HG03139 (cell line): ENCODE measurements at regions not wholly inside any gene's neighbourhood (a gene's known extent, or its start where the extent isn't known, plus 50 kb on each side); places are given as distances from the start of the nearest gene placed in this dataset.

Experiments
- ATAC-seq: cut with Tn5 transposase; IDR thresholded peaks from one replicate; pipeline ENCODE4 v1.9.1; 2021; ENCODE audit not compliant: unreplicated experiment

DNA sequence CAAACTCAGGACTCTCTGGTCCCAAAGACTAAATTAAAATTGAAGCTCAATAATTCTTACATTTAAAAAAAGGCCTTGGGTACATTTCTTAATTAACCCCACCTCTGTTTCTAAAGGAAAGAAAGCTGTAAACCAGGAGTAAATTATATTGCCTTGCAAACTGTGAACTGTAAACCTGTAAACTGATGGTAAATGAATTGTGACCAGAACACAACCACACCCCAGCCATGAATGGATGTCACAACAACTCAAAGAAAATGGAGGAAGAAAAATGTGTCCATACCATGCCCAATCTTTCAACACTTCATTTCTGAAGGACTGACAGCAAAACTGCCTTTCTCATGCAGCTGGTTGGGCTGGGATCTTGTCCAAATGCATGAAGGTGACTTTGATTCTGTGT, 171.3 kb upstream of the C1orf87 start:
- no peak for ATAC-seq

- ATAC-seq: no peak
Observed at GRCh38 chr1:60235275-60235674, 161.7 kb upstream of the C1orf87 start.

DNA sequence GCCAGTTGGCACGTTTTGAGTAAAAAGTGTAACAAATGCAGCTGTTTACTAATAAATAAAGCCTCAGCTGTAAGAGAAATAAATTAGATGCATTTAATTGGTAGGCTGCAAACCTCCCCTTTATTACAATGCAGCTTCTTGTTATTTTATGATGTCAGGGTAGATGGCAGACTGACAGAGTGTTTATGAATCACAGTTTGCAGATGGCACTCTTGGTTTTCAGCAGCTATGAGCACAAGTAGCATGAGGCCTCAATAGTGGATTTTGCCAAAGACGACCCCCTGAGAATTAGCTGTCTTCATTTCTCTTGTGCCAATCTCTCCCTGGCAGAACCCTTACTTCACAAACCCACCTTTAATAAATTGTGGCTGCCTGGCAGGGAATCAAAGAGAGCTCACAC, 161.2 kb upstream of the C1orf87 start:
- ATAC-seq: no peak

- no peak for ATAC-seq
Observed at GRCh38 chr1:60229821-60230220, 156.3 kb upstream of the C1orf87 start.

GRCh38 chr1:60228041-60228491, 154.5 kb upstream of the C1orf87 start:
- ATAC-seq: no peak

- no peak for ATAC-seq
Observed at GRCh38 chr1:60227601-60228000, 154.0 kb upstream of the C1orf87 start.

DNA sequence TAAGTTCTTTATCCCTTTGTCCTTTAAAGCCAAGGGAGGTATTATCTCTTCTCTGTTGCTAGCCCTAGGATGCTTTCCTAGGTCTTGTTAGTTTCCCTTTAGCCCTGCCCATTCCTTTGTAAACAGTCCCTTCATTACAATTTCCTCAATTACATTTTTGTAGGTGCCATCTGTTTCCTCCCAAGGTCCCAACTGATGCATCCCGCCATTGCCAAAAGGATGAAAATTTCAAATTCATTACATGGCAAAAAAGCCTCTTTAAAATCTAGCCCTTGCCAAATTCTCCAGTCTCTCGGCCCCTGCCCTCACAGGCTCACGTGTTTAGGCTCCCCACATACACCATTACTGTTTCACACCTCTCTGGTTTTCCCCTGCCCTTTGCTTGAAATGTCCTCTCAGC, 151.9 kb upstream of the C1orf87 start:
- no peak for ATAC-seq

- no peak for ATAC-seq
Observed at GRCh38 chr1:60224523-60224922, 151.0 kb upstream of the C1orf87 start.

GRCh38 chr1:60223158-60223557, 149.6 kb upstream of the C1orf87 start:
- ATAC-seq: no peak

GRCh38 chr1:60222360-60223115, 149.0 kb upstream of the C1orf87 start:
- ATAC-seq: no peak

DNA sequence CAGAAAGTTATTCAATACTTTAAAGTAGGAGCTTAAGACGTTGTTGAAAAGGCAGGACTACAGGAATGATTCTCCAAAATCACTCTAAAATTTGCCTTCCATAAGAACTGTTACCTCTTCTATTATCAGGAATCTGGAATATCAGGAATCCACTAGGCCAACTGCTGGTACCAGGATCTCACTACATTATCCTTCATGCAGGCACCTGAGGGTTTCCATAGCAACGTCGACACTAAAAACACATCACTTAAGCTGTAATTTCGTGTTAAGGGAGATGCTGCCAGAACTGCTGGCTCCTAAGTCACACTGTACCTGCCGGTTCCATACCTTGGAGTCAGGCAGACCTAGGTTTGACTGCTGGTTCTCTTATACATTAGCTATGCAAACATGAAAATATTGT, 139.7 kb upstream of the C1orf87 start:
- ATAC-seq: no peak

- no peak for ATAC-seq
Observed at GRCh38 chr1:60196026-60196425, 122.5 kb upstream of the C1orf87 start.

GRCh38 chr1:60185684-60186083, 112.1 kb upstream of the C1orf87 start:
- ATAC-seq: no peak

- no peak for ATAC-seq
Observed at GRCh38 chr1:60184521-60184920, 111.0 kb upstream of the C1orf87 start.

GRCh38 chr1:60173729-60174505, 100.3 kb upstream of the C1orf87 start:
- no peak for ATAC-seq

- ATAC-seq: no peak
Observed at GRCh38 chr1:60173006-60173405, 99.4 kb upstream of the C1orf87 start.

GRCh38 chr1:60171801-60172200, 98.2 kb upstream of the C1orf87 start:
- no peak for ATAC-seq

GRCh38 chr1:60170709-60171108, 97.1 kb upstream of the C1orf87 start:
- no peak for ATAC-seq

- no peak for ATAC-seq
Observed at GRCh38 chr1:60169206-60169605, 95.6 kb upstream of the C1orf87 start.

GRCh38 chr1:60162936-60163335, 89.4 kb upstream of the C1orf87 start:
- no peak for ATAC-seq

DNA sequence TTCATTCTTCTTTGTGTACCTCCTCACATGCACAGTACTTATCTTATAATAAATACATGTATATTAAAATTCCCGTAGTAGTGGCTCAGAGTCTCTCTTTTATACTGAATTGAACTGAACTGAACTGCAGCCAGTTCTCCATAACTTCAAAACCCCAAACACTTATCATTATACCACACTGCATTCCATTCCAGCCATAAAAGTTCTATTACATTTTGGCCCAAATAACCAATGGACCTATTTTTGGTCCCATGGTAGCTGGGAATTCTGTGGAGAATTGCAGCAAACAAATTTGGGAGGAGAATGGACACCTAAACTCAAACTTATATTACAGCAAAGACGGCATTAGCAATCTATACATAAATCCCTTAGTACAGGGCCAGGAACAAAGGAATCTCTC, 86.6 kb upstream of the C1orf87 start:
- ATAC-seq: no peak

DNA sequence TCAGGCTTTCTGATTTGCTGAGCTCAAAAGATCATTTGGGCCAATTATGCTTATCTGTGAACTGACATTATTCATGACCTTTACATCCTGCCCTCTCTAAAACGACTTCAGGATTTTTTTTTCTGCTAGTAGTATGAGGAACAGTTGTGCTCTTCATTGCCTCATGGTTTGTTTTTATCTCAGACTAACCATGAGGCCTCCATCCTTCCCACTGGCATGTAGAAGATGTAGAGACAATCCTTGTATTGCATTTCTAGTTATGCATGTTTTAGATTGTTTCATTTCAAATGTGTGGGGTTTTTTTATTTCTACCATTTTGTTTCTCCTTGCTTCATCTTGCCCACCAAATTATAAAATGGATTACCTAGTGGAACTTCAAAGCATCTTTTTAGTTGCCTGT, 82.8 kb upstream of the C1orf87 start:
- ATAC-seq: no peak
